Right cardiac atrium (tissue), 5 donors: ENCODE measurements at regions not wholly inside any gene's neighbourhood (a gene's known extent, or its start where the extent isn't known, plus 50 kb on each side); places are given as distances from the start of the nearest gene placed in this dataset.

Experiments
- ATAC-seq, 2 donors: fragments of 200-7000 bp; cut with Tn5 transposase; one replicate each; pipeline versions ENCODE4 v1.8.0 to v1.9.1; 2020; ENCODE audit warnings: moderate library complexity in 2 of 2, mild to moderate bottlenecking in 1 of 2
- DNase-seq, 3 donors: peaks; one replicate each; pipeline ENCODE4 v3.0.0-alpha.2; 2020
- H3K27ac ChIP-seq: one replicate; pipeline ENCODE4 v1.5.1; 2013; ENCODE audit warnings: mild to moderate bottlenecking, low read length, control low read depth, moderate library complexity
- H3K27me3 ChIP-seq: one replicate; pipeline ENCODE4 v1.6.1; 2013; ENCODE audit not compliant: control insufficient read depth, insufficient read depth
- H3K4me1 ChIP-seq: one replicate; pipeline ENCODE4 v1.6.1; 2013; ENCODE audit warnings: low read length; ENCODE audit not compliant: control insufficient read depth, insufficient read depth
- H3K4me3 ChIP-seq: one replicate; pipeline ENCODE4 v1.5.1; 2013; ENCODE audit warnings: low read length, control low read depth
- H3K9me3 ChIP-seq: one replicate; pipeline ENCODE4 v1.6.1; 2013; ENCODE audit warnings: low read length; ENCODE audit not compliant: control insufficient read depth
- WGBS: extraction: QIAGEN DNeasy Blood & Tissue Kit; methylation state at CpG from one replicate; pipeline ENCODE4 v1.1.7; 2013; 5-methylcytosine and 5-hydroxymethylcytosine counted together
- intact Hi-C, 4 donors: fragments of 100-400 bp; cut with DNase I; formaldehyde crosslinking; loops; one replicate each; pipeline versions ENCODE4 v1.11.0 to v1.14.0; 2022 to 2023
- donor health status: healthy with polysubstance abuse.
- donor health status: DM: no; HTN: yes; CAD: no.
- donor health status: DM: no; HTN: no; CAD: no.
- donor health status: DM: no; HTN: yes; CAD: no; lungs with severe emphysema.
- donor health status: DM: yes; HTN: yes; CAD: no.

DNA sequence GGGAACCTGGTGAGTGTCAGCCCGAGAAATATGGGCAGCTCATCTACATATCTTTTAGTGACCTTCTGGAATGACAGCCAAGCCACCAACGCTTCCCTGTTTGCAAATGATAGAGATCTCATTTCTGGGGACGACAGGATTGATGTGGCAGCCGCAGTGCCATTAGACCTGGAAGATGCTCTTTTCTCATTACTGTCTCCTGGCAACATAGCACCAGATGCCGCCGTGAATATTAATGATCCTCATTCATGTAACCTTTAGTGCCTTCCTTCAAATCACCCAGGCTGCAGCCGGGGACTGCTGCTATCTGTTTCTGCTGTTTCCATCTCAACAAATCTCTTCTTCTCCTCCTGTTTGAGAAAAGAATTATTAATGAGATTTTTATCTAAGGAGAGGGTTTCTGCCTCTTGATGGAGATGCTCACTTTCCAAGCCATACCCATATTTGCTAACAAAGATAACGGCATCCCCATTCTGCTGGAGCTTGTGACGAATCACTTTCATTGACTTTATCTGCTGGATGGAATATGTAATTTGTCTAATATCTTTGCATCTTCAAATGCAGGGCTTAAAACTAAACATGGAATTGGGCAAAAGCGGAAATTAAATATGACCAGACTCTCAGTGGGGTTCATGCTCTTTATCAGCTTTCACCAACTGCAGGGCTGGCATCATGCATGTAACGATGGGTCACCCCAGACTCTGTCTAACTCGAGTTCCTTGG is 74.8 kb upstream of the KIF16B start:
- 72% methylated on average over 12 of the region's 12 CpGs for WGBS
- no peak overlapping the region for H3K27ac ChIP-seq
- no peaks in the 10 kb centered on the region for H3K9me3 ChIP-seq

DNA sequence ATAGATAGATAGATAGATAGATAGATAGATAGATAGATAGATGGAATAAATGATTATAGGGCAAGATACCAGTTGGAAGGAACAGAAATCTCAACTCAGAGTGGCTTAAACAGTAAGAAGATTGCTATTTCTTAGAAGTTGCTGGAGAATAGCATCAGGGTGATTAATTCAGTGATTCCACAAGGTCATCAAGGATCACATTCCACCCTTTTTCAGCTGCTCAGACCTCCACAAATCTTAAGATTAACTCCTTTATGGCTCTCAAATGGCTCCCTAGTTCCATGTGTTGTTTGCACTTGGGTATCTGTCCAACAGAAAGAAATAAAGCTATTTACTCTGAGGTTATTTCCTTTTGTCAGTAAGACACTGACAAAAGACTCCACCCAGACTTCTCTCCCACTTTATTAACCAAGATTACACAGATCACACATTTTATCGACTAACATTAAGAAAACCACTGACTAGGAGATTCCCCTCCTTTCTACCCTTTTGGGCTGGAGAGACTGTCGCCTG is 68.3 kb upstream of the KIF16B start:
- no peaks in the 10 kb centered on the region for H3K9me3 ChIP-seq
- DNase-seq, result no peak
- H3K4me3 ChIP-seq, result no peak overlapping the region
- no peaks in the 10 kb centered on the region for H3K27me3 ChIP-seq
- no peaks in the 10 kb centered on the region for H3K4me1 ChIP-seq
- ATAC-seq, result no peak
- 85% methylated on average over 2 of the region's 2 CpGs for WGBS
- H3K27ac ChIP-seq, result no peak overlapping the region
- intact Hi-C loops, result no loop called here

More for the DNA sequence above, 74.8 kb upstream of the KIF16B start:
- ATAC-seq (no peak), DNase-seq (no peak)
- intact Hi-C loops, result no loop called here
- Histone ChIP-seq H3K4me1 (no peaks in the 10 kb centered on the region), H3K4me3 (no peak overlapping the region), H3K27me3 (peaks cover 2% of the 10 kb centered on the region)

- Histone ChIP-seq H3K4me1 (no peaks in the 10 kb centered on the region), H3K9me3 (no peaks in the 10 kb centered on the region), H3K4me3 (no peak overlapping the region), H3K27me3 (no peaks in the 10 kb centered on the region), H3K27ac (no peak overlapping the region)
- ATAC-seq (no peak), DNase-seq (no peak)
- 69% methylated on average over 11 of the region's 11 CpGs for WGBS
- intact Hi-C loops, result loop anchor here in 1 of 4 donors (5.0 kb wide), 1 partner anchor 122 kb away; no protein-coding TSS in a partner anchor
Observed at GRCh38 chr20:16639027-16639941, 66.0 kb upstream of the KIF16B start.

- WGBS, result 67% methylated on average over 10 of the region's 10 CpGs
- Histone ChIP-seq H3K4me1 (no peaks in the 10 kb centered on the region), H3K27me3 (no peaks in the 10 kb centered on the region), H3K27ac (no peak overlapping the region), H3K4me3 (no peak overlapping the region), H3K9me3 (no peaks in the 10 kb centered on the region)
- DNase-seq, result no peak
- peak in 1 of 2 donors; percentile 19 for ATAC-seq
- intact Hi-C loops, result loop anchor here in 1 of 4 donors (5.0 kb wide), 1 partner anchor 120 kb away; no protein-coding TSS in a partner anchor
Observed at GRCh38 chr20:16637797-16638196, 64.5 kb upstream of the KIF16B start.

GRCh38 chr20:16626849-16627248 is 53.6 kb upstream of the KIF16B start:
- no peaks in the 10 kb centered on the region for H3K4me1 ChIP-seq
- H3K27me3 ChIP-seq, result no peaks in the 10 kb centered on the region
- no peak overlapping the region for H3K27ac ChIP-seq
- H3K9me3 ChIP-seq, result no peaks in the 10 kb centered on the region
- DNase-seq (no peak), ATAC-seq (no peak)
- WGBS, result 96% methylated on average over 1 of the region's 1 CpG
- no peak overlapping the region for H3K4me3 ChIP-seq
- intact Hi-C loops, result no loop called here

GRCh38 chr20:16624106-16624505 is 50.9 kb upstream of the KIF16B start:
- no peak for ATAC-seq
- WGBS, result 64% methylated on average over 1 of the region's 1 CpG

More at GRCh38 chr20:16624106-16624505, 50.9 kb upstream of the KIF16B start:
- Histone ChIP-seq H3K27me3 (no peaks in the 10 kb centered on the region), H3K27ac (no peak overlapping the region), H3K4me3 (no peak overlapping the region), H3K4me1 (no peaks in the 10 kb centered on the region), H3K9me3 (no peaks in the 10 kb centered on the region)
- intact Hi-C loops, result no loop called here
- DNase-seq, result no peak
